Activated naive CD4-positive, alpha-beta T cell treated with anti-CD3 and anti-CD28 coated beads, Interleukin-2, amount 10 ng/mL, durations not matched to agents 7 days and 5 days (primary cell): ENCODE measurements at regions not wholly inside any gene's neighbourhood (a gene's known extent, or its start where the extent isn't known, plus 50 kb on each side); places are given as distances from the start of the nearest gene placed in this dataset.

Experiments used
- CTCF ChIA-PET: fragments of 350-600 bp; sonication (Branson Sonifier 250); formaldehyde crosslinking; loops from one replicate; lab custom pipeline; 2021; ENCODE audit warnings: antibody characterized with exemption; lab: Charles Lee
- DNase-seq: peaks from one replicate; pipeline ENCODE4 v3.0.0-alpha.2; 2020
- H3K27ac Mint-ChIP-seq: one replicate; pipeline ENCODE4 v1.8.0; 2021; ENCODE audit warnings: mild to moderate bottlenecking, moderate library complexity, mixed read lengths
- H3K27me3 Mint-ChIP-seq: one replicate; pipeline ENCODE4 v1.8.0; 2021; ENCODE audit warnings: mild to moderate bottlenecking, mixed read lengths
- H3K36me3 Mint-ChIP-seq: one replicate; pipeline ENCODE4 v1.8.0; 2021; ENCODE audit warnings: mixed read lengths
- H3K4me1 Mint-ChIP-seq: one replicate; pipeline ENCODE4 v1.8.0; 2021; ENCODE audit warnings: mixed read lengths
- H3K4me3 Mint-ChIP-seq: one replicate; pipeline ENCODE4 v1.8.0; 2021; ENCODE audit warnings: mild to moderate bottlenecking, moderate library complexity, mixed read lengths
- H3K9me3 Mint-ChIP-seq: one replicate; pipeline ENCODE4 v1.8.0; 2021; ENCODE audit warnings: mixed read lengths

DNA sequence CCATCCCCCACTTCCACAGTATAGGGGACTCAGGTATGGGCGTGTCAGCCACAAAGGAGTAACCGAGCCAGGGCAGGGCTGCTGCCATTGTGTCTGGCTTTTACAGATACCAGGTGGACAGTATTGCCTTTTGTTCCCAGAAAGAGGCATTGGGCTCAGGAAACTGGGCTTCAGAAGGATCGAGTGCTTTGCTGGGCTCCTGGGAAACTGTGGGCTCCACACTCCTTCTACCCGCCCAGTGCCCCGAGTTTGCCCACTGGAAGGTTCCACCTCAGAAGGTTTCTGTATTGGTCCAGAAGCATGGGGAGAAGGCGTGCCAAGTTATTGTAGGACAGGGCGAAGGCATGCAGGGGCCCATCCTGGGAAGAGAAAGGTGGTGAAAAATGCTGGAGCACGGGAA, 894.4 kb downstream of the TBC1D22A start:
- H3K4me1 Mint-ChIP-seq, result no peaks in the 10 kb centered on the region
- CTCF ChIA-PET, result no interaction called here
- H3K27ac Mint-ChIP-seq, result no peak overlapping the region
- H3K27me3 Mint-ChIP-seq, result peaks cover 6% of the 10 kb centered on the region
- no peak for DNase-seq
- H3K36me3 Mint-ChIP-seq, result no peaks in the 10 kb centered on the region
- H3K9me3 Mint-ChIP-seq, result peaks cover 2% of the 10 kb centered on the region
- no peak overlapping the region for H3K4me3 Mint-ChIP-seq

DNA sequence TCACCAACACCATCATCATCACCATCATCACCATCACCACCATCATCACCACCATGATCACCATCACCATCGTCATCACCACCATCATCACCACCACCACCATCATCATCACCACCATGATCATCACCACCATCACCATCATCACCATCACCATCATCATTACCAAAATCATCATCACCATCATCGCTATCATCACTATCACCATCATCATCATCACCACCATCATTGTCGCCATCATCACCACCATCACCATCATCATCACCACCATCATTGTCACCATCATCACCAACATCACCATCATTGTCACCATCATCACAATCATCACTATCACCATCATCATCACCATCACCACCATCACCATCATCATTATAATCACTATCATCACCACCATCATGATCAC, 893.5 kb downstream of the TBC1D22A start:
- no peak overlapping the region for H3K27ac Mint-ChIP-seq
- peaks cover 2% of the 10 kb centered on the region for H3K9me3 Mint-ChIP-seq
- peaks cover 6% of the 10 kb centered on the region for H3K27me3 Mint-ChIP-seq
- CTCF ChIA-PET, result no interaction called here
- no peak for DNase-seq
- no peaks in the 10 kb centered on the region for H3K4me1 Mint-ChIP-seq
- H3K4me3 Mint-ChIP-seq, result no peak overlapping the region
- H3K36me3 Mint-ChIP-seq, result no peaks in the 10 kb centered on the region

DNA sequence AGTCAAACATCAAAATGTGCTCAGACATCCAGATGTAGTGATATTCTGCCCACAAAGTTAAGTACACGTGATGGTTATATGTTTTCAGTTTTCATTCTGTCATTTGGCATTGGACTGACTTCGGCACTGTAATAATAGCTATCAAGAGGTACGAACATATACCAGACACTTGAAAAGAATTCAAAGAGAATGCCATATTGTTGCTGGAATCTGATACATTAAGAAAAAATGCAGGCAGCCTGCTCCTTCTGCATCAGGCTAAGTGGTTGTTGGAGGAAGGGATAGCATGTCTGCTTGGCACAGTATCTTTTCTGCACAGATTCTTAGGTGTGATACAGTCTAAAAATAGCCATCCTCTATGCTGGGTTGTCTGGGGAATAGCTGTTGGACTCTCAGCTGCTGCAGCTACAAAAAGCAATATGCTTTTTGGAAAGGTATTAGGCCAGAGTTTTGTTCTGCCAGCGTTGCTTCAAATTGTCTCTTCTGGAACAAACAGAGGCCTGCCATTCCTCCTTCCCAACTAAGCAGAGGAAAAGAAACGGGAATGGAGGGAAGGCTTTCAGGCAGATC, 892.6 kb downstream of the TBC1D22A start:
- H3K4me3 Mint-ChIP-seq, result no peak overlapping the region
- H3K27ac Mint-ChIP-seq, result no peak overlapping the region
- peaks cover 2% of the 10 kb centered on the region for H3K9me3 Mint-ChIP-seq
- H3K4me1 Mint-ChIP-seq, result no peaks in the 10 kb centered on the region
- CTCF ChIA-PET, result no interaction called here
- no peaks in the 10 kb centered on the region for H3K36me3 Mint-ChIP-seq
- no peaks in the 10 kb centered on the region for H3K27me3 Mint-ChIP-seq
- DNase-seq, result no peak

- H3K4me1 Mint-ChIP-seq, result no peaks in the 10 kb centered on the region
- CTCF ChIA-PET, result no interaction called here
- H3K9me3 Mint-ChIP-seq, result peaks cover 2% of the 10 kb centered on the region
- DNase-seq, result no peak
- H3K4me3 Mint-ChIP-seq, result no peak overlapping the region
- no peaks in the 10 kb centered on the region for H3K36me3 Mint-ChIP-seq
- H3K27me3 Mint-ChIP-seq, result no peaks in the 10 kb centered on the region
- no peak overlapping the region for H3K27ac Mint-ChIP-seq
These were observed 891.5 kb downstream of the TBC1D22A start for GRCh38 chr22:47653921-47654320.

- no peak overlapping the region for H3K4me3 Mint-ChIP-seq
- no peaks in the 10 kb centered on the region for H3K36me3 Mint-ChIP-seq
- no peak overlapping the region for H3K27ac Mint-ChIP-seq
- CTCF ChIA-PET, result no interaction called here
- H3K9me3 Mint-ChIP-seq, result peaks cover 2% of the 10 kb centered on the region
- DNase-seq, result no peak
- no peaks in the 10 kb centered on the region for H3K4me1 Mint-ChIP-seq
- H3K27me3 Mint-ChIP-seq, result no peaks in the 10 kb centered on the region
These were observed 889.0 kb downstream of the TBC1D22A start for GRCh38 chr22:47651216-47651987.

DNA sequence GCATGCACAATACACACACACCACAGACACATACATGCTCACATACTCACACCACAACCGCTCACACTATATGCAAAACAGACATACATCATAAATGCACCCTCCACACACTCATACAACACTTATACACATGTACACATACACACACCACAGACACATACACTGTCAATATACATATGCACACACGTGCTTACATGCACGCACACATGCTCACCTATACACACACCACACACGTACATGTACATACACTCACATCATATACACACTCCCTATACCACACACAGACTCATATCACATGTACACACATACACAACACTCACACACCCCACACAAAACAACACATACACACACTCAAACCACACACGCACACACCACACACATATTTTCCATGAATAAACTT, 885.3 kb downstream of the TBC1D22A start:
- Mint-ChIP-seq H3K27me3 (no peaks in the 10 kb centered on the region), H3K9me3 (no peaks in the 10 kb centered on the region), H3K4me3 (no peak overlapping the region), H3K4me1 (no peaks in the 10 kb centered on the region), H3K27ac (no peak overlapping the region), H3K36me3 (no peaks in the 10 kb centered on the region)
- no peak for DNase-seq
- CTCF ChIA-PET, result no interaction called here

GRCh38 chr22:47647181-47647580, 884.7 kb downstream of the TBC1D22A start:
- no peaks in the 10 kb centered on the region for H3K27me3 Mint-ChIP-seq
- CTCF ChIA-PET, result no interaction called here

GRCh38 chr22:47645923-47646322, 883.5 kb downstream of the TBC1D22A start:
- H3K36me3 Mint-ChIP-seq, result no peaks in the 10 kb centered on the region
- H3K27ac Mint-ChIP-seq, result no peak overlapping the region
- DNase-seq, result no peak
- H3K4me3 Mint-ChIP-seq, result no peak overlapping the region
- no peaks in the 10 kb centered on the region for H3K9me3 Mint-ChIP-seq
- CTCF ChIA-PET, result no interaction called here
- no peaks in the 10 kb centered on the region for H3K4me1 Mint-ChIP-seq
- H3K27me3 Mint-ChIP-seq, result no peaks in the 10 kb centered on the region

More at GRCh38 chr22:47647181-47647580, 884.7 kb downstream of the TBC1D22A start:
- Mint-ChIP-seq H3K4me3 (no peak overlapping the region), H3K9me3 (no peaks in the 10 kb centered on the region), H3K4me1 (no peaks in the 10 kb centered on the region), H3K27ac (no peak overlapping the region), H3K36me3 (no peaks in the 10 kb centered on the region)
- DNase-seq, result no peak

GRCh38 chr22:47645450-47645914, 883.0 kb downstream of the TBC1D22A start:
- no peaks in the 10 kb centered on the region for H3K4me1 Mint-ChIP-seq
- no peak overlapping the region for H3K27ac Mint-ChIP-seq
- no peaks in the 10 kb centered on the region for H3K9me3 Mint-ChIP-seq
- DNase-seq, result no peak
- H3K4me3 Mint-ChIP-seq, result no peak overlapping the region
- no peaks in the 10 kb centered on the region for H3K27me3 Mint-ChIP-seq
- CTCF ChIA-PET, result no interaction called here
- H3K36me3 Mint-ChIP-seq, result no peaks in the 10 kb centered on the region

- DNase-seq, result no peak
- Mint-ChIP-seq H3K27ac (no peak overlapping the region), H3K4me3 (no peak overlapping the region), H3K4me1 (no peaks in the 10 kb centered on the region), H3K9me3 (peaks cover 18% of the 10 kb centered on the region), H3K27me3 (no peaks in the 10 kb centered on the region), H3K36me3 (no peaks in the 10 kb centered on the region)
- CTCF ChIA-PET, result no interaction called here
These were observed 871.9 kb downstream of the TBC1D22A start for GRCh38 chr22:47634347-47634746.

DNA sequence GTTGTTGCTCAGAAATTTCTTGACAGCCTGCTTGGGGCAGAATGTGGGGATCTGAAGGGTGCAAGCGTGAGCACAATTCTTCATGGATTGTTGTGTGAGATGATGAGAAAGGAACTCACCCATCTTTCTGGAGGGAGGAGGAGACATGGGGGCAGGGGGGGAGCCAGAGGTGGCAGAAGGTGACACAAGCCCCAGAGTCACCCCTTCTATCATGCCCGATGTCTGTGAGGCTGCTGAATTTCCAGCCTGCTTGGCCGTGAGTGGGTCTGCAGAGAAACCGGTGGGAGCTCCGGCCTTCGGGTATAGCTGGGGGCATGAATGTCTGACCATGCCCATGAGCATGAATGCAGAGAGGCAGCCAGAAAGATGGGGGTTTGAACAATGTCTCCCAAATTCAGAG, 870.7 kb downstream of the TBC1D22A start:
- H3K4me1 Mint-ChIP-seq, result no peaks in the 10 kb centered on the region
- H3K27ac Mint-ChIP-seq, result no peak overlapping the region
- no peak for DNase-seq
- peaks cover 14% of the 10 kb centered on the region for H3K9me3 Mint-ChIP-seq
- CTCF ChIA-PET, result interaction anchor here (1.1 kb wide), 1 partner anchor 15 kb away, joined by 3 read pairs; no protein-coding TSS in a partner anchor
- H3K27me3 Mint-ChIP-seq, result no peaks in the 10 kb centered on the region
- no peak overlapping the region for H3K4me3 Mint-ChIP-seq
- no peaks in the 10 kb centered on the region for H3K36me3 Mint-ChIP-seq

DNA sequence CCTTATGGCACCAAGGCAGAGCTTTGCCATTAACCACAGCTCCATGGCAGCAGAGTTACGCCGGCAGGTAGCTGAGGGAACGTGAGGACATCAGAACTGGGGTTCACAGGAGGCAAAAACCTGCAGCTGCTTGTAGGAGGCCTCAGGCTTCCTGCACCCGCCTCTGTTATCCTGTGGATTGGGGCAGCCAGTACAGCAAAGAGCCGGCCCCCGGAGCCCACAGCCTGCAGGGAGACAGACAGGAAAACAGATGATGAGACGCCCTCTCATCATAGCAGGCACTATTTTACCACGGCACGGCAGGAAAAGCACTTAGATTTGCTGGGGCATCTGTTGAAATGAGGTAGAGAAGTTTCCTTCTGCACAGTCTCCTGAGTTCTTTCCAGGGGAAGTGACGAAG, 870.3 kb downstream of the TBC1D22A start:
- no peak overlapping the region for H3K4me3 Mint-ChIP-seq
- CTCF ChIA-PET, result interaction anchor here (1.1 kb wide), 1 partner anchor 15 kb away, joined by 3 read pairs; no protein-coding TSS in a partner anchor
- H3K27ac Mint-ChIP-seq, result no peak overlapping the region
- H3K36me3 Mint-ChIP-seq, result no peaks in the 10 kb centered on the region
- peaks cover 13% of the 10 kb centered on the region for H3K9me3 Mint-ChIP-seq
- DNase-seq, result no peak
- no peaks in the 10 kb centered on the region for H3K4me1 Mint-ChIP-seq
- no peaks in the 10 kb centered on the region for H3K27me3 Mint-ChIP-seq

DNA sequence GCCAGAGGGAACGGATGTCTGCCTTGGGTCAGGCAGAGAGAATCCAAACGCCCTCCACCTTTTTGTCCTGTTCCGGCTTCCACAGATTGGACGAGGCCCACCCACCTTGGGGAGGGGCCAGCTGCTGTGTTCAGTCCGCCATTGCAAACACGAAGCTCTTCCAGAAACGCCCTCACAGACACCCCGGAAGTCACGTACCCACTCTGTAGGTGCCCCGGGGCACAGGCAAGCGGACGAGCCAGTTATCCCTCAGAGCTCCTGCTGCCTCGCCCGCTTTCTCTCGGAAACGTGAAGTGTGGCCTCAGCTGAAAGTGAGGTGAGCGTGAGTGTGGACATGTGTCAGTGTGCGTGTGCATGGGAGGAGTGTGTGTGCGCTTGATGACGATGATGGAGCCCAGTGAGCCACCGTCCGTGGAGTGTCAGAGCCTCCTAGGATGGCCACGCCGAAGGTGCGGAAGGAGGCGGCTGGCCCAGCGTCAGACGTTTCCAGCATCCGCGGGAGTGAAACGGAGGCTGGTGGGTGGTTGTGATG, 869.2 kb downstream of the TBC1D22A start:
- no peak overlapping the region for H3K27ac Mint-ChIP-seq
- H3K36me3 Mint-ChIP-seq, result no peaks in the 10 kb centered on the region
- peaks cover 4% of the 10 kb centered on the region for H3K9me3 Mint-ChIP-seq
- no peaks in the 10 kb centered on the region for H3K27me3 Mint-ChIP-seq
- CTCF ChIA-PET, result interaction anchor here (1.1 kb wide), 1 partner anchor 14 kb away, joined by 3 read pairs; no protein-coding TSS in a partner anchor
- H3K4me1 Mint-ChIP-seq, result no peaks in the 10 kb centered on the region
- no peak for DNase-seq
- no peak overlapping the region for H3K4me3 Mint-ChIP-seq

GRCh38 chr22:47630741-47631534, 868.5 kb downstream of the TBC1D22A start:
- CTCF ChIA-PET, result no interaction called here
- H3K27me3 Mint-ChIP-seq, result no peaks in the 10 kb centered on the region
- DNase-seq, result no peak
- H3K27ac Mint-ChIP-seq, result no peak overlapping the region
- no peak overlapping the region for H3K4me3 Mint-ChIP-seq
- H3K36me3 Mint-ChIP-seq, result no peaks in the 10 kb centered on the region
- peaks cover 4% of the 10 kb centered on the region for H3K9me3 Mint-ChIP-seq
- H3K4me1 Mint-ChIP-seq, result no peaks in the 10 kb centered on the region
